Brain microvascular endothelial cell (primary cell): ENCODE measurements at regions not wholly inside any gene's neighbourhood (a gene's known extent, or its start where the extent isn't known, plus 50 kb on each side); places are given as distances from the start of the nearest gene placed in this dataset.

Experiments
- DNase-seq: peaks from one replicate; pipeline ENCODE4 v3.0.0-alpha.2; 2020
- H3K27ac ChIP-seq: fragments of 250-450 bp; sonication (Bioruptor Pico); 2 replicates; pipeline ENCODE4 v1.5.1; 2020; ENCODE audit warnings: mild to moderate bottlenecking, moderate library complexity
- H3K27me3 ChIP-seq: fragments of 250-450 bp; sonication (Bioruptor Pico); replicated peaks from 2 replicates; pipeline ENCODE4 v1.5.1; 2020; ENCODE audit warnings: mild to moderate bottlenecking
- H3K36me3 ChIP-seq: fragments of 250-450 bp; sonication (Bioruptor Pico); replicated peaks from 2 replicates; pipeline ENCODE4 v1.5.1; 2020; ENCODE audit warnings: mild to moderate bottlenecking
- H3K4me3 ChIP-seq: 2 replicates; pipeline ENCODE4 v1.5.1; 2011; ENCODE audit warnings: low read depth, mild to moderate bottlenecking, control low read depth, low read length, moderate library complexity
- CTCF ChIP-seq: IDR thresholded peaks from 2 replicates; pipeline ENCODE4 v1.5.1; 2011; ENCODE audit warnings: low read depth, mild to moderate bottlenecking, moderate library complexity, low read length, control low read depth, inconsistent platforms; ENCODE audit errors: missing control alignments
- in situ Hi-C: cut with HindIII; loops from 2 replicates; pipeline ENCODE4 v1.10.0; 2017; ENCODE audit warnings: low sequenced_read_pairs, low pct_ligation_motif_present

- no peak for DNase-seq
These were observed 742.6 kb upstream of the GRIA3 start for GRCh38 chrX:122441451-122441850.

GRCh38 chrX:122445466-122445865 lies 738.6 kb upstream of the GRIA3 start:
- no peak for TF ChIP-seq CTCF
- in situ Hi-C loops = no loop called here
- H3K36me3 ChIP-seq = no peaks in the 10 kb centered on the region
- no peak overlapping the region for H3K27ac ChIP-seq
- no peak overlapping the region for H3K4me3 ChIP-seq
- no peaks in the 10 kb centered on the region for H3K27me3 ChIP-seq
- no peak for DNase-seq

More at GRCh38 chrX:122441451-122441850, 742.6 kb upstream of the GRIA3 start:
- Histone ChIP-seq H3K27ac (no peak overlapping the region), H3K36me3 (no peaks in the 10 kb centered on the region), H3K4me3 (no peak overlapping the region), H3K27me3 (no peaks in the 10 kb centered on the region)
- in situ Hi-C loops = no loop called here
- TF ChIP-seq CTCF = no peak

- Histone ChIP-seq H3K4me3 (no peak overlapping the region), H3K27ac (no peak overlapping the region), H3K27me3 (no peaks in the 10 kb centered on the region), H3K36me3 (no peaks in the 10 kb centered on the region)
- no peak for DNase-seq
- in situ Hi-C loops = no loop called here
- no peak for TF ChIP-seq CTCF
These were observed 719.7 kb upstream of the GRIA3 start for GRCh38 chrX:122464341-122464740.

GRCh38 chrX:122475306-122475705 lies 708.8 kb upstream of the GRIA3 start:
- no peak for TF ChIP-seq CTCF
- Histone ChIP-seq H3K27me3 (no peaks in the 10 kb centered on the region), H3K36me3 (no peaks in the 10 kb centered on the region), H3K4me3 (no peak overlapping the region), H3K27ac (no peak overlapping the region)
- DNase-seq = no peak
- in situ Hi-C loops = no loop called here

- no peak for DNase-seq
- H3K36me3 ChIP-seq = no peaks in the 10 kb centered on the region
- no peak overlapping the region for H3K27ac ChIP-seq
- H3K4me3 ChIP-seq = no peak overlapping the region
- in situ Hi-C loops = no loop called here
- no peaks in the 10 kb centered on the region for H3K27me3 ChIP-seq
- TF ChIP-seq CTCF = no peak
These were observed 683.5 kb upstream of the GRIA3 start for GRCh38 chrX:122500556-122500955.

GRCh38 chrX:122501652-122502051 lies 682.4 kb upstream of the GRIA3 start:
- in situ Hi-C loops = no loop called here
- no peaks in the 10 kb centered on the region for H3K36me3 ChIP-seq
- no peak overlapping the region for H3K27ac ChIP-seq
- no peaks in the 10 kb centered on the region for H3K27me3 ChIP-seq
- DNase-seq = no peak
- no peak for TF ChIP-seq CTCF
- no peak overlapping the region for H3K4me3 ChIP-seq
